ENCODE measurements at regions not wholly inside any gene's neighbourhood (a gene's known extent, or its start where the extent isn't known, plus 50 kb on each side); places are given as distances from the start of the nearest gene placed in this dataset.
"Not testable (repeated sequence)": the region's sequence is repeated elsewhere in the genome, so short reads cannot be mapped to it uniquely, and the experiment has no call there.

DNA sequence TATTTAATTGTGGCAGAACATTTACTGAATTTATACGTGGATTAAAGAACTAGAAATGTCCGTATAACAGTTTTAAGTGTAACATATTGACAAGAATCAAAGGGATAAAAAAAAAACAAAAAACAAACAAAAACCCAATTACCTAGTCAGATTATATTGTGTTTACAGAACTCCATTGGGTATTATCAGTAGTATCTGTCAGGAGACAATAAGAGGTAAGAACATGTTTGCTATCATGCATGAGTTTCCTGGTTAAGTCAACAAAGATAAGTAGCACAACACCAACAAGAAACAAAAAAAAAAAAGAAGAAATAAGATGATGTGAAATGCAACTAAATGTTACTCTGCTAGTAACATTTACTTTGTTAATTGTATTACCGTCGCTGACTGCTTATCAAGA is 570.6 kb downstream of the ZBBX start:
- DNase-seq, result no peak

- no peak for DNase-seq
These were observed 591.2 kb downstream of the ZBBX start for GRCh38 chr3:166788936-166789335.

GRCh38 chr3:166785876-166786275 is 594.2 kb downstream of the ZBBX start:
- DNase-seq, result no peak

- no peak for DNase-seq
These were observed 596.9 kb downstream of the ZBBX start for GRCh38 chr3:166783206-166783605.

GRCh38 chr3:166764698-166765318 is 615.3 kb downstream of the ZBBX start:
- no peak for DNase-seq

GRCh38 chr3:166759736-166760513 is 620.2 kb downstream of the ZBBX start:
- no peak for DNase-seq

GRCh38 chr3:166752214-166752613 is 627.9 kb downstream of the ZBBX start:
- no peak for DNase-seq

- DNase-seq, result no peak
These were observed 636.5 kb downstream of the ZBBX start for GRCh38 chr3:166743481-166744134.

DNA sequence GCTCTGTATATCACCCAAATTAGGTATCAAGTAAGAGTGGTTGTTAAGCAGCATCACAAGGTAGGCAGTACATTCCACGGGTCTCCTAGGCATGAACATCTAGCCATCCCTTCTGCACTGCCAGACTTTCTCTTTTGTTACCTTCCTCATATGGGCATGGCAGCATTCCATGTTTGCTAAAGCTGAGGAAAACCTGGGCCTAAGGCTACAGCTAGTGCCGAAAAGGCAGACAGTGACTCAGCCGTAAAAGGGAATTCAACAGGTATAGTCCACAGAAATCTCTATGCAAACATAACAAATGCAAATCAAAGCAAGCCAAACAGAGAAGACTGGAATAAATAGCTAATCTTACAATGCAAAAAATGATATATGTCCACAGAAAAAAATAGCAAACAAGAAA is 645.4 kb downstream of the ZBBX start:
- no peak for DNase-seq

GRCh38 chr3:166731701-166732100 is 648.4 kb downstream of the ZBBX start:
- DNase-seq, result no peak

GRCh38 chr3:166721466-166721865 is 658.6 kb downstream of the ZBBX start:
- DNase-seq, result no peak

- DNase-seq, result no peak
These were observed 665.9 kb downstream of the ZBBX start for GRCh38 chr3:166714206-166714605.

DNA sequence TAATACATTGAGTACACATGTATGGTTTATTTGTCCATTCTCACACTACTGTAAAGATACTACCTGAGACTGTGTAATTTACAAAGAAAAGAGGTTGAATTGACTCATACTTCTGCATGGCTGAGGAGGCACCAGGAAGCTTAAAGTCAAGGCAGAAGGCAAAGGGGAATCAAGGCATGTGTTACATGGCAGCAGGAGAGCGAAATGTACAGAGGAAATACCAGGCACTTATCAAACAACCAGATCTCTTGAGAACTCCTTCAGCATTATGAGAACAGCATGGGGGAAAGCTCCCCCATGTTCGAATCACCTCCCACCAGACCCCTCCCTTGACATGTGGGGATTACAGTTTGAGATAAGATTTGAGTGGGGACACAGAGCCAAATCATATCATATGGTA is 666.3 kb downstream of the ZBBX start:
- no peak for DNase-seq

DNA sequence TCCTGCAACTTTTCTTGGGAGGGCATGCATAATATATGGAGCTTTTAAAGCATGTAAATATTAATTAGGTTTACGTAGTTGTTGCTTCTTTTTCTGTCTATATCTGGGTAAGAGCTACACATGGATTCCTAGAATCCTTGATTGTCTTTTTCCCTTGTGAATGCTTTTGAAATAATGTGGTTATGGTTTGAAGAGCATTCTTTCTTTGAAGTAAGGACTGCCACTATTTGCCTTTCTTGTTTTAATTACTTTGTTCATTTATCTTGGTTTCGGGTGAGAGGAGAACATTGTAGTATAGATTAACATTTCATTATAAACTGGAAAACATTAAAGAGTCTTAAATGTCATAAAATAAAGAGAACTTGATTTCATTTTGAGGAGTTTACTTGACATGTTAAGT is 674.0 kb downstream of the ZBBX start:
- no peak for DNase-seq

DNA sequence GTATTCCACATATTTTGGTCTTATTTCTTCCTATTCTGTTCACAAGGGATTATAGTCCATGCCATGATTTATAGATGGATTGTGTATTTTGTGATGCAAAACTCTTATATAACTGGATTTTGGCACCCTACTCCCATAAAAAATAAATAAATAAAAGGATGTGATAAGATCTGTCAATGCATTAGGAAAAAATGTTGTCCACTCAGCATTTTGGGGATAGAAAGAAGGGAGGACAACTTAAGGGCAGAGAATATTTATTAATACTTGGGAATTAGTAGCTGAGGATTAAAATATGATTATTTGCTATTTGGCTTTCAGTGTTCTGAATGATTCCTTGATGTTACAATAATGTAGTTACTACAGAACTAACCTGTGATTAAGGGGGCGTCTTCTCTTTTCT is 682.6 kb downstream of the ZBBX start:
- no peak for DNase-seq

DNA sequence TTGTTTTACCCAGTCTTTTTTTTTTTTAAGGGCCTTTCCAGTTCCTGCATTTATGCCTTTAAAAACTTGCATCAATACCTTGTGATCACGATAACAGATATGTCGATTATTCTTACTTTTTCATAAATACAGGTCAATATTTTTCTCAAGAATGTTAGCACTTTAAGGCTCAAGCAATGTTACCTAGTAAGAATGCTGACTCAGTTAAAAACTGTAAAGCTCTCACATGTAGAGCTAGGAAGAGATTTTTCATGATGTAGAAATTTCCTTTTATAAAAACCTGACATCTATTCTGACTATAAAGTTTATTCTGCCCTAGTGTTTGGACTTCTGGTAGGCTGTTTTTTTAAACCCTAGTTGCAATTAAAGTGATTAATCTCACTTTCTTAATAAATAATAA is 684.0 kb downstream of the ZBBX start:
- DNase-seq, result no peak

DNA sequence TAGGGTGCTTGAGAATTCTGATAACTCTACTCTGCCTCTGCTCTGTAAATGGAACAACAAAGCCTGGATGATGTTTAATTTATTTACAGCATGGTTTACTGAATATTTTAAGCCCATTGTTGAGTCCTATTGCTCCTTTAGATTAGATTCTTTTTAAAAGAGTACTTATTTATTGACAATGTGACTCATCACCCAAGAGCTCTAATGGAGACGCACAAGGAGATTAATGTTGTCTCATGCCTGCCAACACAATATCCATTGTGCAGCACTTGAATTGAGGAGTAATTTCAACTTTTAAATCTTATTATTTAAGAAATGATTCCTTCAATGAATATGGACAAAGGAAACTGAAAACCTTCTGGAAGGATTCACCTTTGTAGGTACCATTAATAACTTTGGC is 691.4 kb downstream of the ZBBX start:
- DNase-seq, result no peak

DNA sequence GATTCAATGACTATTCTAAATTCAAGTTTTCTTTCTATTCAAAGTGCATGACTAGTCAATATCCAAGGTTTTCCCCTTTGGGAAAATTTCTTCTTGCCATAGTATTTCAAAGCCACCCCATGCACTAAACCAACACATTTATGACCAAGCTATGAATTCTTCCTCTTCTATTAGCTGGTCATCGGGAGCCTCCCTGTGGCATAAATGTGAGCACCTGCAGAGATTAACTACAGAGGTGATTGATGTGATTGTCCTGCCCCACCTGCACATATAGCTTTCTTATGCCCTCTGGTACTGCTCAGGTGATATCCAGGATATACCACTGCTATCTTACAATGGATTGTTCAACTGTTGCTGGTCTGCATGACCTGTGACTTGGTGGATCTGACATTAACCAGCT is 694.9 kb downstream of the ZBBX start:
- DNase-seq, result no peak

DNA sequence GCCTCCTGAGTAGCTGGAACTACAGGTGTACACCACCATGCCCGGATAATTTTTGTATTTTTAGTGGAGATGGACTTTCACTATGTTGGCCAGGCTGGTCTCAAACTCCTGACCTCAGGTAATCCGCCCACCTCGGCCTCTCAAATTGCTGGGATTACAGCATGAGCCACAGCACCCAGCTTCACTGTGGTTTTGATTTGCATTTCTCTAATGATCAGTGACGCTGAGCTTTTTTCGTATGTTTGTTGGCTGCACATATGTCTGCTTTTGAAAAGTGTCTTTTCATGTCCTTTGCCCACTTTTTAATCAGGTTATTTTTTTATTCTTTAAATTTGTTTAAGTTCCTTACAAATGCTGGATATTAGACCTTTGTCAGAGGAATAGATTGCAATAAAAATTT is 696.0 kb downstream of the ZBBX start:
- DNase-seq, result not testable (repeated sequence)

DNA sequence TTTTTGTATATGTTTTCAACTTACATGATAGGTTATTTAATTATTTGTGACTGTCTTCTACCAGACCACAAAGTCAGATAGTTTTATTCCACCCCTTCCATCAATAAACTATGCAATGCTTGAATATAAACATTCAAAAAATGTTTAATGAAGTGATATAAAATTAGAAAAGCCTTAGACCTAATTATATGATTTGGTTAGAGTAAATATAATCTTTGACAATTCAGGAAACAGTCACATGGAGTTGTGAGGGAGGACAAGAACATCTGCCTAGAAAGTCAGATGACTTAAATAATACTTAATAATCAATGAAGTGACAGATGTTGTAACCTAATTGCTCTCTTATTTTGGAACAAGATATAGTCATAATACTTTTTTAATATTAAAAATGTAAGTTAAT is 710.3 kb downstream of the ZBBX start:
- DNase-seq, result no peak

DNA sequence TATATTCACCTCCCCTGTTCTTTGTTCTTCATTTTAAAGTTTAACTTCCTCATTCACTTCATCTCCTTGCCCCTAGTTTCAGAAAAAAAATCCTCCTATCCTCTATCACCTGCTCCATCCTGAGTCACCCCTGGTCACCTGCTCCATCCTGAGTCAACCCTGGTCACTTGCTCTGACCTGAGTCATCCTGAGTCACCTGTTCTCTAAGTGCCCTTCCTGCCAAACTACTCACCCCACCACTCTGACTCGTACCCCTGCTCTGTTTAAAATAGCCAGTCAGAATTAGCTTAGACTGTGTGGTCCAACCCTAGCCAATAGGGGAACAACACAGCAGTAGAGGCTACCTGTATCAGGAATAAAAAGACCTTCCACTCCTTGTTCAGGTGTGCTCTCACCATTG is 716.9 kb downstream of the ZBBX start:
- no peak for DNase-seq

DNA sequence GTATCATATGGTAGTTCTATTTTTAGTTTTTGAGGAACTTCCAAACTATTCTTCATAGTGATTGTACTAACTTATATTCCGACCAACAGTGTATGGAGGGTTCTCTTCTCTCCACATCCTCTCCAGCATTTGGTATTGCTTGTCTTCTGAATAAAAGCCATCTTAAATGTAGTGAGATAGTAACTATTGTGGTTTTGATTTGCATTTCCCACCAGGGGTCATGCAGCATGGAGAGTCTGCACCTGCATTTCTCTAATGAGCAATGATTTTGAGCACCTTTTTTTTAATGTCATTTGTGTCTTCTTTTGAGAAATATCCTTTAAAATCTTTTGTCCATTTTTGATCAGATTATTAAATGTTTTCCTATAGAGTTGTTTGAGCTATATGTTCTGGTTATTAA is 718.5 kb downstream of the ZBBX start:
- no peak for DNase-seq

- DNase-seq, result no peak
These were observed 719.1 kb downstream of the ZBBX start for GRCh38 chr3:166660962-166661361.

- no peak for DNase-seq
These were observed 742.0 kb downstream of the ZBBX start for GRCh38 chr3:166637984-166638530.
